PC-9 (cell line): ENCODE measurements at regions not wholly inside any gene's neighbourhood (a gene's known extent, or its start where the extent isn't known, plus 50 kb on each side); places are given as distances from the start of the nearest gene placed in this dataset.

Source experiments
- BruUV-seq: library from RNA; stranded (reverse); fragments of 400-500 nt; replicated peaks from 2 replicates; lab custom pipeline; 2021; lab: Mats Ljungman, UMichigan
- CTCF ChIA-PET: fragments of 300-600 bp; sonication (Branson Sonifier 250); formaldehyde crosslinking; loops from one replicate; lab custom pipeline; 2022; ENCODE audit warnings: antibody characterized with exemption; lab: Charles Lee
- POLR2A ChIA-PET: fragments of 300-600 bp; sonication (Branson Sonifier 250); formaldehyde crosslinking; loops from one replicate; lab custom pipeline; 2022; ENCODE audit warnings: antibody characterized with exemption; ENCODE audit not compliant: unreplicated experiment; lab: Charles Lee
- DNase-seq, 2 experiments: peaks; one replicate each; pipeline versions ENCODE4 v3.0.0 to v3.0.0-alpha.2; 2015 to 2022; ENCODE audit warnings: mixed read lengths in 1 of 2
- H2AFZ ChIP-seq: fragments of 200-600 bp; sonication (generic); 2 replicates; pipeline ENCODE4 v1.8.1; 2017; ENCODE audit warnings: antibody characterized with exemption
- H3F3A ChIP-seq: fragments of 200-600 bp; sonication (generic); 2 replicates; pipeline ENCODE4 v1.8.1; 2017; ENCODE audit warnings: antibody characterized with exemption, mild to moderate bottlenecking, low read depth; ENCODE audit not compliant: insufficient read depth
- H3K27ac ChIP-seq: fragments of 200-600 bp; sonication (generic); 2 replicates; pipeline ENCODE4 v1.6.1; 2016; ENCODE audit warnings: mixed run types
- H3K27me3 ChIP-seq: fragments of 200-600 bp; sonication (generic); 2 replicates; pipeline ENCODE4 v1.6.1; 2016; ENCODE audit warnings: low read depth, mixed run types; ENCODE audit not compliant: insufficient read depth
- H3K36me3 ChIP-seq: fragments of 200-600 bp; sonication (generic); 2 replicates; pipeline ENCODE4 v1.6.1; 2016; ENCODE audit warnings: low read depth, mixed run types
- H3K4me1 ChIP-seq: fragments of 200-600 bp; sonication (generic); replicated peaks from 2 replicates; pipeline ENCODE4 v1.6.1; 2016; ENCODE audit warnings: mixed run types; ENCODE audit not compliant: insufficient read depth
- H3K4me2 ChIP-seq: fragments of 200-600 bp; sonication (generic); 2 replicates; pipeline ENCODE4 v1.6.1; 2017; ENCODE audit warnings: mixed run types
- H3K4me3 ChIP-seq: fragments of 200-600 bp; sonication (generic); 2 replicates; pipeline ENCODE4 v1.6.1; 2016; ENCODE audit warnings: mixed run types
- H3K79me2 ChIP-seq: fragments of 200-600 bp; sonication (generic); 2 replicates; pipeline ENCODE4 v1.6.1; 2017; ENCODE audit warnings: low read depth, mixed run types
- H3K9me2 ChIP-seq: fragments of 200-600 bp; sonication (generic); 2 replicates; pipeline ENCODE4 v1.8.1; 2017; ENCODE audit warnings: mild to moderate bottlenecking; ENCODE audit not compliant: insufficient read depth
- H3K9me3 ChIP-seq: fragments of 200-600 bp; sonication (generic); 2 replicates; pipeline ENCODE4 v1.8.1; 2016; ENCODE audit warnings: low read depth; ENCODE audit not compliant: insufficient read depth
- H4K20me1 ChIP-seq: fragments of 200-600 bp; sonication (generic); 2 replicates; pipeline ENCODE4 v1.8.1; 2017; ENCODE audit not compliant: insufficient read depth
- EZH2 ChIP-seq: fragments of 200-600 bp; sonication (generic); IDR thresholded peaks from 2 replicates; pipeline ENCODE4 v1.8.0; 2017; ENCODE audit warnings: antibody characterized with exemption, low read depth
- intact Hi-C: fragments of 100-400 bp; cut with micrococcal nuclease; formaldehyde crosslinking; loops from one replicate; pipeline ENCODE4 v1.10.0; 2022; ENCODE audit not compliant: unreplicated experiment
- TF ChIP-seq, protein P1 (sequence below): fragments of 200-600 bp; sonication (generic); conservative IDR thresholded peaks from 2 replicates; pipeline ENCODE4 v1.6.1; 2017; ENCODE audit warnings: mixed run types, antibody characterized with exemption, mild to moderate bottlenecking, moderate library complexity

DNA sequence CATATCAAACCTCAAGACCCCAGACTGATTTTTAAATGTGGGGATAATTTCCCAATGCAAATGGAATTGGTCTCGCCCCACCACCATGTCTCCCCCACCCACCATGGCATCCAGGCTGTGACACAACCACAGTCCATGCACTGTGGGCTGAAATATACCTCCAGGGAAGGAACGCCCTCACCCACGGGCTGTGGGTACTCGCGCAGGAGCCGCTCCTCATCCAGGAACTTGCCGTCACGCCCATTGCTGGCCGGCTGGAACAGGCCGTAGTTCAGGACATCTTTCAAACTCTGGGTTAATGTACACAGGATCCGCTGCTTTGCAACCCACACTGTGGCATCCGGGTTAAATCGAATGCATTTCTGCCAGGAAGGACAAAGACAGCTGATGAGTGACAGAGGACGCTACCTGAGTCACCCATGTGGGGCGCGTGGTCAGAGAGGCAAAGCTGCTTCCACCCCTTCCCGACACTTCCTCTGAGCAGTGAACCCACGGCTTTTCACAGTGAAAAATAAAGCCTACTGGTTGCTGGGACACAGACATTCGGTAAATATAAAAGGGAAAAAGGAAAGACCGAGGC lies 133.6 kb downstream of the SHANK2 start:
- no peaks in the 10 kb centered on the region for H3K4me1 ChIP-seq
- intact Hi-C loops, result no loop called here
- no peaks in the 10 kb centered on the region for H3K36me3 ChIP-seq
- H3K4me2 ChIP-seq, result no peak overlapping the region
- H3K9me2 ChIP-seq, result no peaks in the 10 kb centered on the region
- no peak overlapping the region for H2AFZ ChIP-seq
- H3K9me3 ChIP-seq, result no peaks in the 10 kb centered on the region
- H4K20me1 ChIP-seq, result no peaks in the 10 kb centered on the region
- CTCF ChIA-PET, result no interaction called here
- POLR2A ChIA-PET, result no interaction called here
- BruUV-seq, result no TSS peak
- no peak overlapping the region for H3K4me3 ChIP-seq
- H3K79me2 ChIP-seq, result no peaks in the 10 kb centered on the region
- H3K27me3 ChIP-seq, result no peaks in the 10 kb centered on the region
- no peak overlapping the region for H3K27ac ChIP-seq
- 0 out of 2 replicates have a peak, but pooled peaks cover 3% of the 10 kb centered on the region for H3F3A ChIP-seq
- DNase-seq, result no peak
- TF ChIP-seq, protein P1, sequence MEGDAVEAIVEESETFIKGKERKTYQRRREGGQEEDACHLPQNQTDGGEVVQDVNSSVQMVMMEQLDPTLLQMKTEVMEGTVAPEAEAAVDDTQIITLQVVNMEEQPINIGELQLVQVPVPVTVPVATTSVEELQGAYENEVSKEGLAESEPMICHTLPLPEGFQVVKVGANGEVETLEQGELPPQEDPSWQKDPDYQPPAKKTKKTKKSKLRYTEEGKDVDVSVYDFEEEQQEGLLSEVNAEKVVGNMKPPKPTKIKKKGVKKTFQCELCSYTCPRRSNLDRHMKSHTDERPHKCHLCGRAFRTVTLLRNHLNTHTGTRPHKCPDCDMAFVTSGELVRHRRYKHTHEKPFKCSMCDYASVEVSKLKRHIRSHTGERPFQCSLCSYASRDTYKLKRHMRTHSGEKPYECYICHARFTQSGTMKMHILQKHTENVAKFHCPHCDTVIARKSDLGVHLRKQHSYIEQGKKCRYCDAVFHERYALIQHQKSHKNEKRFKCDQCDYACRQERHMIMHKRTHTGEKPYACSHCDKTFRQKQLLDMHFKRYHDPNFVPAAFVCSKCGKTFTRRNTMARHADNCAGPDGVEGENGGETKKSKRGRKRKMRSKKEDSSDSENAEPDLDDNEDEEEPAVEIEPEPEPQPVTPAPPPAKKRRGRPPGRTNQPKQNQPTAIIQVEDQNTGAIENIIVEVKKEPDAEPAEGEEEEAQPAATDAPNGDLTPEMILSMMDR, result no peak

DNA sequence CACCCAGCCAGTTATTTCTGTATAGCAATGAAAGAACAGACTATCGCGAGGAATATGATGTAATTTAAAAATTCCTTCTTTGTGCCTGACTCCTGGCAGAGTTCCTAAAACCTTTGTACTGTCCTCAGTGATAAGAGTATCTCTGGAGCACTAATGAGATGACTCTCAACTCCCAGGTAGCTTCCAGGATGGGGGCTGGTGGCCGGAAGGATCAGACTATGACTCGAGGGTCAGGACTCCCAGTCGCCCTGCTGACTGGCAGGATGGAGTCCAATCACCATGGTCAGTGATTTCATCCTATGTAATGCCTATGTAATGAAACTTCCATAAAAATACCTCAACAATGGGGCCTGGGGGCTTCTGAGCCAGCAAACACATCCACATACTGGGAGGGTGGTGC lies 135.1 kb downstream of the SHANK2 start:
- TF ChIP-seq EZH2, result no peak
- TF ChIP-seq, protein P1, result no peak
- intact Hi-C loops, result no loop called here
- no peaks in the 10 kb centered on the region for H3K9me3 ChIP-seq
- no TSS peak for BruUV-seq
- peak in 1 of 2 experiments; percentile 59 for DNase-seq
- no peak overlapping the region for H3K4me2 ChIP-seq
- no peaks in the 10 kb centered on the region for H3K9me2 ChIP-seq
- ChIA-PET CTCF (interaction anchor here (0.6 kb wide), 1 partner anchor 335 kb away, joined by 3 read pairs; no protein-coding TSS in a partner anchor), POLR2A (no interaction called here)
- H2AFZ ChIP-seq, result no peak overlapping the region
- H3K4me3 ChIP-seq, result no peak overlapping the region
- H3K36me3 ChIP-seq, result no peaks in the 10 kb centered on the region
- no peaks in the 10 kb centered on the region for H4K20me1 ChIP-seq
- no peak overlapping the region for H3K27ac ChIP-seq
- H3F3A ChIP-seq, result 0 out of 2 replicates have a peak, but pooled peaks cover 3% of the 10 kb centered on the region
- no peaks in the 10 kb centered on the region for H3K27me3 ChIP-seq
- no peaks in the 10 kb centered on the region for H3K79me2 ChIP-seq
- H3K4me1 ChIP-seq, result no peaks in the 10 kb centered on the region

DNA sequence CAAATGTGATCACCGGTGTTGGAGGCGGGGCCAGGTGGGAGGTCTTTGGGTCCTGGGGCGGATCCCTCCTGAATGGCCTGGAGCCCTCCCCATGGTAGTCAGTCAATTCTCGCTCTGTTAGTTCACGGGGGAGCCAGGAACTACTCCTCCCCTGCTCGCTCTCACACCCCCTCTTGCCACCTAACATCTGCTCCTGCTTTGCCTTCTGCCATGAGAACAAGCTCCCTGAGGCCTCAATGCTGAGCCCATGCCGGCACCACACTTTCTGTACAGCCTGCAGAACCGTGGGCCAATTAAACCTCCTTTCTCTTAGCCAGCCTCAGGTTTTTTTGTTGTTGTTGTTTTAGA lies 135.7 kb downstream of the SHANK2 start:
- H3K9me2 ChIP-seq, result no peaks in the 10 kb centered on the region
- no peaks in the 10 kb centered on the region for H4K20me1 ChIP-seq
- no peaks in the 10 kb centered on the region for H3K79me2 ChIP-seq
- TF ChIP-seq, protein P1, result no peak
- TF ChIP-seq EZH2, result no peak
- 0 out of 2 replicates have a peak, but pooled peaks cover 3% of the 10 kb centered on the region for H3F3A ChIP-seq
- 0 out of 2 replicates have a peak overlapping the region, but pooled peaks have one; percentile 21 for H3K27ac ChIP-seq
- no peaks in the 10 kb centered on the region for H3K36me3 ChIP-seq
- H3K4me3 ChIP-seq, result no peak overlapping the region
- H3K4me2 ChIP-seq, result no peak overlapping the region
- no peak for DNase-seq
- no peaks in the 10 kb centered on the region for H3K27me3 ChIP-seq
- no peak overlapping the region for H2AFZ ChIP-seq
- no TSS peak for BruUV-seq
- H3K4me1 ChIP-seq, result no peaks in the 10 kb centered on the region
- intact Hi-C loops, result no loop called here
- POLR2A ChIA-PET, result no interaction called here
- CTCF ChIA-PET, result no interaction called here
- H3K9me3 ChIP-seq, result no peaks in the 10 kb centered on the region
